Inflammatory macrophage (primary cell): ENCODE measurements at regions not wholly inside any gene's neighbourhood (a gene's known extent, or its start where the extent isn't known, plus 50 kb on each side); places are given as distances from the start of the nearest gene placed in this dataset.

Experiments used
- DNase-seq, 2 donors: peaks; one replicate each; pipeline ENCODE4 v3.0.0-alpha.2; 2020 to 2022

GRCh38 chr2:207236156-207236935, 70.6 kb upstream of the KLF7 start:
- peak; percentile 53 to 82 for DNase-seq

DNA sequence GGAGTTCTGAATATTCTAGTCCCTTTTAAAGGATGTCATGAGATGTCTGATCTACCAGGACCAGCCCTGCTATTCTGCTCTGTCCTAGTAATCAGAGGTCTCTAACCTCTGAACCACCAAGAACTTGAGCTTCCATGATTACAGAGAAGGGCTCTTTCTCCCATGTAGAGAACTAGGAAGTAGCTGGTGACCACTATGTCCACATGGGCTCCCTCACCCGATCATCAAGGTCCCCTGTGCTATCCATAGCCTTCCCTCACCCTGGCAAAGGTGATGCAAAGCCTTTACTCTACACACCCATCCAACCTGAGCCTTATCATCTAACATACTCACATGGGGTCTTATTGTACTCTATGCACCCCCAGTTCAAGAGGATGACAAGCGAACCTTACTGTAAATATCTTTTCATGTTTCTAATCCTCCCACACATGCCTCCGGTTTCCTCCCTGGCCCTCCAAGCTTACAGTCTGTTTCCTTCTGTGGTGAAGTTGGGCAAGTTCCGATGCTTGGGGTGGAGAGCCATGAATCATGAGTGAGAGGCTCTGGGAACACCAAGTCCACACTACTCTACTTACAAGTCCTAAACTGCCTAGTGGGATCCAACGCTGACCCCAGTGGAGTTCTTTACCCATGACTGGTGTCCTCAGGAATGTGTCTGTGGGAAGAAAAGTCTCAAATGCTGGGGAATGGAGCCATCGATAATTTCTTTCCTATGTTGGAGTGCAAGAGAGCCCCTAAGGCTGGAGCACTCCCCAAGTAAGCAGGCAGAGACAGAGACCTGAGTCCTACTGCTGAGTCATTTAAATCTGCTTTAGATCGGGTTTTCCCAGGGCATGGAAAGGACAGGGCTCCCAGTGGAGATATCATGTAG, 73.3 kb upstream of the KLF7 start:
- peak; percentile 92 to 93 for DNase-seq

DNA sequence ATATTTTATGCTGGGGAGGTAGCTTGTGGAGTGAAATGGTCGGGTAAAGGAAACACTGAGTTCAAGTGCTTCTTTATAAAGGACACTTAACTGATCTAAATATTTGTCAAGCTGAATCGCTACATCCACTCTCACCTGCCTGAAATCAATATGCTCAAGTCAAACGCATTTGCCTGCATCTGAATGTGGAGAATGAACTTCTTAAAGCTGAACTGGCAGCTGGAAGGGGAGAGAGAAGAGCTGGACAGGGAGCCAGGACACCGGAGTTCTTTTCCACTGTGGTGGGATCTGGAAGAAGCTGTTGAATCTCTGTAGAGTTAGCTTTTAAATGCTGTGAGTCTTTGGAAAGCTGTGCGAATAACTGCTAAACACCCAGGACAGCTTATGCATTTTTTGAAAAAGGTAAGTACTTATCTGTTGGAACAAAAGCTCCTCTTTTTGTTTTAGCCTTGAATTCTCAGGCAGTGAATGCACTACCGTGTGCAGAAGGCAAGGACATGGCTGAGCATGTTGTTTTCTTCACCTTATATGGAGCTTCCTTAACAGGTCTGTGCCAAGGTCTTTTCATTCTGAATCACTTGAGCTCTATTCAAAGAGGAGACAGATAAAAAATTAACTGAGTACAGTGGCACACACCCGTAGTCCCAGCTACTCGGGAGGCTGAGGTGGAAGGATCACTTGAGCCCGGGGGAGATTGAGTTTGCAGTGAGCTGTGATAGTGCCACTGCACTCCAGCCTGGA, 74.2 kb upstream of the KLF7 start:
- DNase-seq = no peak

- no peak for DNase-seq
Measured at GRCh38 chr2:207240649-207241048, 74.9 kb upstream of the KLF7 start.

GRCh38 chr2:207241198-207241597, 75.5 kb upstream of the KLF7 start:
- DNase-seq = no peak

DNA sequence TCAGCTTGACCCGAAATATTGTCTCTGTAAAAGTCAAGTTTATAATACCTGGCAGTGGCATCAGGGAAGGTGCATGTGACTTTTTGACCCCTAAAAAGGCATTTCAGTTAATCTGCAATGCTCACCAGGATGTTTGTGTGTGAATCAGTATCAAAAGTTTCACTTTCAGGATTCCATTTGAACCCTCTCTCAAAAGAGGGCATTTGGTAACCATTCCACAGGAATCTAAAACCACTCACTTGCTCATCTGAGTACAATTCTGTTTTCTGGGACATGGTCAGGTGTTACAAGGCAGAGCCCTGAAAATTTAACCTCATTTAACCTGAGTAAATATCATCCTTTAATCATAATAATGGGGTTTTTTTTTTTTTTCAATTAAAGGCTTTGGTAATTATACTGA, 77.9 kb upstream of the KLF7 start:
- DNase-seq = no peak

- no peak for DNase-seq
Measured at GRCh38 chr2:207244971-207245925, 79.5 kb upstream of the KLF7 start.

DNA sequence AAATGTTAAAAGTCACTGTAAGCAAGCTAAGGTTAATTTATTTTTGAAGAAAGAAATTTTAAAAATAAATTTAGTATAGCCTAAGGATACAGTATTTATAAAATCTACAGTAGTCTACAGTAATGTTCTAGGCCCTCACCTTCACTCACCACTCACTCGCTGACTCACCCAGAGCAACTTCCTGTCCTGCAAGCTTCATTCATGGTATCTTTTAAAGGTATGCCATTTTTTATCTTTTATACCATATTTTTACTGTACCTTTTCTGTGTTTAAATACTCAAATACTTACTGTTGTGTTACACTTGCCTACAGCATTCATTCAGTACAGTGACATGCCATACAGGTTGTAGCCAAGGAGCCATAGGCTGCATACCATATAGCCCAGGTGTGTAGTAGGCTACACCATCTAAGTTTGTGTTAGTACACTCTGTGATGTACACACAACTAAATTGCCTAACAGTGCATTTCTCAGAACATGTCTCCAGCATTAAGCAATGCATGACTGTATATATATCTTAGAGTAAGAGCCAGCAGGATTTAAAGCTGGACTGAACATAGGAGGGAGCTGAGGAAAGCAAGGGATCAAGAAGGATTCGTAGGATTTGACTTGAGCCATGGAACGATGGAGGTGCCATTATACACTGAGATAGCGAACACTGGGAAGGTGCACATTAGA, 83.1 kb upstream of the KLF7 start:
- peak; percentile 27 to 41 for DNase-seq

- no peak for DNase-seq
Measured at GRCh38 chr2:207251022-207251421, 85.3 kb upstream of the KLF7 start.

GRCh38 chr2:207251573-207252192, 85.9 kb upstream of the KLF7 start:
- no peak for DNase-seq

- DNase-seq = no peak
Measured at GRCh38 chr2:207252416-207252815, 86.7 kb upstream of the KLF7 start.

DNA sequence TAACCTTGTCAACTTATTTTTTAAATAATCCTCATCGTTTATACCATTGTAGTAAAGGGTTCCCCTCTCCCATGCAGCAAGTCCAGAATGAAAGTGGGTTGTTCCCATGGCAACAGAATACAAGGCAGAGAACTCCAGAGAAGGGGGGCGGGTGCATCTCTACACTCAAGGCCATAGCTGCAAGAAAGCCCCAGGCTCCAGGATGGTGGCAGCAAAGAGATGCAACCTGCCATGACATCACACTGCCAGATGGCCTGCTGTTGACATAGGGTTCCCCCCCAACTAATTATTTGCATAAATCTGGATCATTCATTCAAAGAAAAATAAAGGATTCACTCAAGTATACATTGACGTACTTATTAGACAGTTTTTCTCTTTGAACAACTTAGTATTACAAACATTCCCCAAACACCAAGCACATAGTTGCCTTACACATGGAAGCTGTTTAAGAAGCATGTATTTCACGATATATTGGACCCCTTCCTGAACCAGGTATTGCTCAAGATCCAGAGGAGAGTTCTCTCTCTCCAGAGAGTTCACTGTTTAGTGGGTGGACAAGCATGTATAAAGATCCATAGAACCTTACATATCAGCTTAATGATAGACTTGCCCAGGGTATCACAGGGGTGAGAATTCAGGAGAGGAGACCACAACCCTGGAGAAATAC, 87.4 kb upstream of the KLF7 start:
- DNase-seq = no peak

DNA sequence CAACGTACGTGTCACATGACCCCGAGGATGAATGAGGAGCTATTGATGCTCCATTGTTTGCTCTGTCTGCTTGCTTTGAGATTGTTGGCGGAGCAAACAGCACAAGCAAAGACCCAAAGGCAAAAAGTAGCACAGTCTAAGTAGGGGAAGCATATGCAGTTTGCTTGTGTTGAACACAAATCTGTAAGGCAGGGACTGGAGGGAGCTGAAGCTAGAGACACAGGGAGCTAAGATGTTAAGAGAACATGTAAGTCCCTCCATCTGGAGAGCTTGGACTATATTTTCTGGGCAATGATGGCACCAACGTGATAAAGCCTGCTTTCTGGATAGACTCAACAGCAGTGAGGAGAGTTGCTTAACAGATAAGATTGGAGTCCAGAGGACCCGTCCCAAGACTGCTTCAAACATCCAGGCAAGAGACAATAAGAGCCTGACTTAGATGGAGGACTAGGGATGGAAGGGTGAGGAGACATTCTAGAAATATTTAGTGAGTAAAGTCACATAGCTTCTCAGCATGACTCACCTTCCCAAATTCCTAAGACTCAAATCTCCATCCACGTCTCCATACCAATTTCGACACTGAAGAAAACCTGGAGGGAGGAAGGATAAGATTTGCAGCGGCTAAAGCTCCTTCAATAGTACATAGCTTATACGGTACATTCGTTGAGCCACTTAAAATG, 88.1 kb upstream of the KLF7 start:
- DNase-seq = no peak

DNA sequence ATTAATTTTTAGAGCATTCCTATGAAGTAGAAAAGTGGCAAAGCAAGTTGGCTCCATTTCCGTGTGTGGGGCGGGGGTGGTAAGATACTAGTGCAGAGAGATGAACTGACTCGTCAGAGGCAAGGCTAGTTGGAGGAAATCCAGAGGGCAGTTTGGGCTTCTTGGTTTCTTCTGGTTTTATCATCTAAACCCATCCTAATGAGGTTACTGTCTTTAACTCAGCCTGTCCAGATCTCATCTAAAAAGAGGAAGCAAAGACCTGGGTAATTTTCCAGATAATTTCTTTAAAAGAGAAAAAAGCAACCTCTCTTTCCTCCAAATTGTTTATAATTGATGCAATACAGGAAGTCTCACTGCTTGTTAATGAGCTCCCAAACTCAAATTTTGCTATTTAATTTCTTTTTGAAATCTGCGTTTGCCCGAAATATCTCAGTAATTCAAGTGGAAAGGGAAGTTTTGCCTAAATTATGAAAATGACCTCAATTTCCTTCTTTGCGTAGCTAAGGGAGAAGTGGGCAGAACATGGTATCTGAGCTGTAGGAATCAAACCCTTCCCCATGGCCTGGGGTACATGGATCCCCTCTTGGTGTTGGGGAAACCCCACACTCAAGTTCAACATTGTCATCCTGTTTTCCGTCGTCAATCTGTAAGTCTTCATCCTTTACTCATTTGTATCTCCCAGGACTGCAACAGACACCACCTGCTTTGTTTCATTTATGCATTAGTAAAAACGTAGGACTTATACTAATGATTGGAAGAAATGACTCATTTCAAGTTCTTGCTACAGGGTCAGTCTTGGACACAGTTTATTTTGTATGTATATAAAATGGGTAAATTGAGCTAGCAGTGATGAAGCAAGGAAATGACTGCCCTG, 89.1 kb upstream of the KLF7 start:
- peak; percentile 46 to 60 for DNase-seq

DNA sequence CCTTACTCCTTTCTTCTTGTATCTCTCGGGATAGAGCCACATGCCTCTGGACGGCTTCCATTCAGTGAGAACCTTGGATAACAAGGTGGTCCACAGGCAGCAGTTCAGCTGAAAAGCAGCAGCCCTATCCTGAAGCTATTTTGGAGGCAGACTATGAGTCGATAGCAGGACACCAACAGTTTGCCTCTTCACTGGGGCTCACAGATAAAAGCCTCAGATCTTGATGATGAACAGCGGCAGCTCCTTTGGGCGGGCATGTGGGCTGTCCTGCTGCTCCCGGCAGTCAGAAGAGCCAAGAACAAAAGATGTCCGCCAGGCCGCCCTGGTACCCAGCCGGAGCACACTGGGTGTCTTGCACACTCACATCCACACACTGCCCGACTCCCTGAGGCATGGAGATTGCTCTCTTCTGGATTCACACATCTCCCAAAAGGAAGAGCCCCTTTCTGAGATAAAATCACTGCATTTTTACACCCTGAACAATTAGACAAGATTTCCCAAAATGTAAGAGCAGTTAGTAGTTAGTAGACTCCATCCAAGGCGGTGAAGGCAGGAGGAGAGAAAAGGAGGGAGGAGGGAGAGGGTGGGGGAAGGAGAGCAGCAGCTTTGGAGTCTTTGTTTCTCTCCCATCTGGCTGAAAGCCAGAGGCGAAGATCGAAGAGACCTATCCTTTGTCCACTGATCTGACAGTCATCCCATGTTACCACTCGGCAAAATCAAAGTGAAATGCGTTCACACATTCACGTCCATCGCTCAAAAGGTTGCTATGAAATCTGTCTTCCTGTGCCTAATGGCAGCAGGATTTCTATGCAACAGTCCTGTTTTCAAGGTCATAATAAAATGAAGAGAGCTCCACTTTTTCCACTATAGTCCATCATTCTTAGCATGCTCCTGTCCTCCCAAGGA, 90.1 kb upstream of the KLF7 start:
- DNase-seq = no peak

DNA sequence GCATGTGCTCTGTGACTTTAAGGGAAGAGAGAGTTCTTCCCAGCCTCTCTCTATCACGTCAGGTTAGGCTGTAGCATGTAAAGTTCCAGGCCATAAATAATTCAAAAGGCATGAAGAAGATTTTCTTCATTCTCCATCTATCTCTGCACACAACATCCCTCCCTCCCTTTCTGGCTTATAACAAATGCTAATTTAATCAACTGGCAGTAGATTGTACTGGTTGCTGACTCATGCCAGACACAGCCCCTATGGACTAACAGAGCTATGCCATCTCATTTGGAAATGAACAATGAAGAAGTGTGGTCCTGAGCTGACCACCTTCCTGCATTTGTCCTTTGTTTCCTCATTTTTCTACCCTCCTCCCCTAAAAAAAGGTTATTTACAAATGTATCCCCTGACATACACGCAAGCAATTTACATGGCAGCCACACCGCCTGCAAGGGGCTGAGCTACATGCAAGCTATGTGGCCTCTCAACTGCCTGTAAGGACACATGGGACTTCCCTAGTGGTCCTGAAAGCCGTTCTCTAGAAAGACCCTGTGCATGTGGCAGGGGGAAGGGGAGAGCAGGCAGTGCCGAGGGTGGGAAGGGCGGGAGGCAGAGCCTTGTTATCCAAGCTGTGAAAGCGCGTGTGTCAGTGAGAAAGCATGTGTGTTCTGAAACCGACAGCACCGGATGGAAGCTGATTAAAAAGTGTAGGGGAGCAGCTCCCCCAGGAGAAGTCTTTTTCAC, 90.9 kb upstream of the KLF7 start:
- DNase-seq = no peak
